ENCODE measurements at regions not wholly inside any gene's neighbourhood (a gene's known extent, or its start where the extent isn't known, plus 50 kb on each side); places are given as distances from the start of the nearest gene placed in this dataset.

GRCh38 chr5:89582768-89583339 lies 699.9 kb upstream of the MEF2C start:
- Histone ChIP-seq H2AFZ (ENCODE audit: low read length) (no peak overlapping the region), H4K20me1 (replicated peaks in 1 of 2; ENCODE audit: control insufficient read depth in 1 of 2, insufficient read depth in 2 of 2, low read length in 2 of 2) (no peaks in the 10 kb centered on the region), H3K4me3 (ENCODE audit: extremely low read depth in 1 of 4, insufficient read depth in 2 of 4, low read depth in 3 of 4, low read length in 4 of 4) (no peak overlapping the region), H3K79me1 (ENCODE audit: low read depth, low read length) (no peaks in the 10 kb centered on the region), H3K79me2 (ENCODE audit: control insufficient read depth in 1 of 2, insufficient read depth in 2 of 2, low read length in 2 of 2) (no peaks in the 10 kb centered on the region), H3K56ac (replicated peaks; ENCODE audit: insufficient read length, low read depth, low read length) (no peak overlapping the region), H3K4me2 (ENCODE audit: insufficient read depth in 1 of 2, low read depth in 2 of 2, low read length in 2 of 2) (no peak overlapping the region), H3K9ac (replicated peaks in 1 of 4; ENCODE audit: extremely low read depth in 1 of 4, low read depth in 3 of 4, low read length in 3 of 4) (no peak overlapping the region), H2BK15ac (ENCODE audit: low read length) (no peak overlapping the region), H2BK20ac (ENCODE audit: low read length) (no peak overlapping the region), H4K91ac (replicated peaks; ENCODE audit: insufficient read length, low read length) (no peak overlapping the region), H4K5ac (ENCODE audit: insufficient read length, low read depth, low read length) (no peak overlapping the region), H2BK120ac (replicated peaks; ENCODE audit: low read depth, low read length) (no peak overlapping the region), H3K23ac (ENCODE audit: insufficient read length) (no peak overlapping the region), H2BK12ac (ENCODE audit: low read depth, low read length) (no peak overlapping the region), H3K14ac (ENCODE audit: insufficient read length) (no peak overlapping the region), H3K9me3 (ENCODE audit: insufficient read depth in 2 of 2, low read depth in 1 of 2, low read length in 1 of 2) (no peaks in the 10 kb centered on the region; a peak in 1 of 4 replicates), H3K4me1 (replicated peaks in 1 of 4; ENCODE audit: control insufficient read depth in 3 of 4, insufficient read depth in 4 of 4, low read length in 3 of 4) (peaks cover 0 to 4% (median 3%) of the 10 kb centered on the region in 4 experiments; a peak in 2 of 7 replicates), H2AK5ac (ENCODE audit: low read depth, low read length) (no peak overlapping the region), H4K8ac (ENCODE audit: extremely low read depth, insufficient read depth, low read length) (no peak overlapping the region), H3K27ac (ENCODE audit: low read depth, low read length) (no peak overlapping the region), H2BK5ac (ENCODE audit: low read depth, low read length) (no peak overlapping the region), H3K18ac (ENCODE audit: extremely low read depth, low read length) (no peak overlapping the region), H3K27me3 (replicated peaks in 1 of 4; ENCODE audit: control insufficient read depth in 3 of 4, extremely low read depth in 1 of 4, insufficient read depth in 3 of 4, low read length in 3 of 4) (no peaks in the 10 kb centered on the region), H3K36me3 (ENCODE audit: control insufficient read depth in 2 of 4, insufficient read depth in 4 of 4, low read length in 3 of 4) (no peaks in the 10 kb centered on the region), H3K23me2 (ENCODE audit: low read depth, low read length) (no peaks in the 10 kb centered on the region), H3K4ac (replicated peaks; ENCODE audit: insufficient read length, low read depth, low read length) (no peak overlapping the region)
- WGBS, 2 experiments (ENCODE audit: extremely low coverage in 1 of 2, insufficient coverage in 1 of 2, insufficient read length in 1 of 2, insufficient replicate concordance in 2 of 2, low coverage in 1 of 2, low lambda C conversion rate in 2 of 2, missing lambda C conversion rate in 1 of 2) = 90% methylated on average over 1 of the region's 1 CpG; no CpG with 5 or more reads in 1 of the 2 experiments
- POLR2A ChIA-PET (ENCODE audit: partially characterized antibody) = no interaction called here
- no peak for FAIRE-seq
- CTCF ChIA-PET (ENCODE audit: partially characterized antibody) = interaction anchor here (0.9 to 1.1 kb wide), 2 partner anchors 16 to 218 kb away, joined by 3 read pairs; no protein-coding TSS in a partner anchor
- DNase-seq (ENCODE audit: low read depth in 1 of 2, low spot score in 2 of 2) = no peak
- TF ChIP-seq SP2 (IDR thresholded peaks at IDR 0.05; ENCODE audit: low read length) = no peak
- TF ChIP-seq SRF (IDR thresholded peaks at IDR 0.05; ENCODE audit: low read depth, low read length) = no peak
- TF ChIP-seq KDM1A (IDR thresholded peaks at IDR 0.05; ENCODE audit: borderline replicate concordance, low read length) = no peak
- no peak for TF ChIP-seq ATF2 (IDR thresholded peaks at IDR 0.05; ENCODE audit: low read length)
- no peak for TF ChIP-seq CBX8 (IDR thresholded peaks at IDR 0.05; ENCODE audit: borderline replicate concordance, low read depth, low read length)
- no peak for TF ChIP-seq RNF2 (IDR thresholded peaks at IDR 0.05; ENCODE audit: borderline replicate concordance, low read depth, low read length, missing control alignments, poor library complexity, severe bottlenecking)
- TF ChIP-seq SIRT6 (IDR thresholded peaks at IDR 0.05; ENCODE audit: low read length) = no peak
- TF ChIP-seq BCL11A (IDR thresholded peaks at IDR 0.05; ENCODE audit: low read depth in 2 of 2, low read length in 2 of 2) = no peak
- no peak for TF ChIP-seq POLR2AphosphoS5 (IDR thresholded peaks at IDR 0.05; ENCODE audit: low read depth, low read length)
- no peak for TF ChIP-seq SP1 (IDR thresholded peaks at IDR 0.05; ENCODE audit: low read depth, low read length)
- no peak for TF ChIP-seq JUN (IDR thresholded peaks at IDR 0.05; ENCODE audit: low read depth, low read length)
- no peak for TF ChIP-seq ZNF274 (IDR thresholded peaks at IDR 0.05; ENCODE audit: borderline replicate concordance, extremely low read depth, low read length)
